Gastroesophageal sphincter (tissue), 3 donors: ENCODE measurements at regions not wholly inside any gene's neighbourhood (a gene's known extent, or its start where the extent isn't known, plus 50 kb on each side); places are given as distances from the start of the nearest gene placed in this dataset.

ENCODE experiments used
- CTCF ChIP-seq, 4 experiments: fragments of 200-600 bp in 2 of 4; fragments of 450-650 bp in 2 of 4; sonication (generic) in 1 of 4; IDR thresholded peaks; one replicate each; pipeline ENCODE4 v1.5.1; 2017 to 2019; ENCODE audit warnings: antibody characterized with exemption in 4 of 4, mild to moderate bottlenecking in 2 of 4, moderate library complexity in 2 of 4
- EP300 ChIP-seq: sonication (generic); formaldehyde crosslinking; IDR thresholded peaks from one replicate; pipeline ENCODE4 v1.6.1; 2017; ENCODE audit warnings: antibody characterized with exemption, mild to moderate bottlenecking
- POLR2A ChIP-seq, 2 donors: fragments of 450-650 bp; IDR thresholded peaks; one replicate each; pipeline ENCODE4 v1.6.1; 2017; ENCODE audit warnings: antibody characterized with exemption in 2 of 2, mild to moderate bottlenecking in 2 of 2, moderate library complexity in 1 of 2
- POLR2AphosphoS5 ChIP-seq: sonication (generic); formaldehyde crosslinking; IDR thresholded peaks from one replicate; pipeline ENCODE4 v1.6.1; 2017; ENCODE audit warnings: antibody characterized with exemption

- TF ChIP-seq CTCF (IDR thresholded peaks at IDR 0.05) (no peak), POLR2A (IDR thresholded peaks at IDR 0.05) (no peak), EP300 (no peak), POLR2AphosphoS5 (no peak)
Observed at GRCh38 chr21:26225046-26225445, 54.5 kb upstream of the APP start.
